AG04450 (cell line): ENCODE measurements at regions not wholly inside any gene's neighbourhood (a gene's known extent, or its start where the extent isn't known, plus 50 kb on each side); places are given as distances from the start of the nearest gene placed in this dataset.
A peak's percentile ranks its signal among the peaks of the same experiment; 100 is the strongest.

Source experiments
- CTCF ChIA-PET: fragments of 300-600, 350-600 bp; formaldehyde crosslinking; extraction: SDS; loops from one replicate; lab custom pipeline; 2022; ENCODE audit warnings: antibody characterized with exemption, inconsistent platforms; lab: Charles Lee
- POLR2A ChIA-PET: fragments of 350-600 bp; formaldehyde crosslinking; extraction: SDS; loops from one replicate; lab custom pipeline; 2021; ENCODE audit warnings: antibody characterized with exemption, inconsistent platforms; lab: Yijun Ruan, JAX
- DNase-seq: peaks from one replicate; pipeline ENCODE4 v3.0.0-alpha.2; 2011; ENCODE audit warnings: low read depth, low spot score
- H3K27ac ChIP-seq: one replicate; pipeline ENCODE4 v1.5.1; 2012; ENCODE audit warnings: low read depth, low read length, control low read depth
- H3K27me3 ChIP-seq: one replicate; pipeline ENCODE4 v1.6.0; 2012; ENCODE audit warnings: low read length; ENCODE audit not compliant: control insufficient read depth, insufficient read depth
- H3K4me3 ChIP-seq: 2 replicates; pipeline ENCODE4 v1.5.1; 2011; ENCODE audit warnings: mild to moderate bottlenecking, low read depth, low read length, control low read depth
- H3K9me3 ChIP-seq: 2 replicates; pipeline ENCODE4 v1.5.1; 2012; ENCODE audit warnings: low read length; ENCODE audit not compliant: control insufficient read depth, insufficient read depth
- TF ChIP-seq, protein P1 (sequence below): IDR thresholded peaks from 2 replicates; pipeline ENCODE4 v1.5.1; 2011; ENCODE audit warnings: low read depth, low read length, control low read depth, inconsistent platforms

DNA sequence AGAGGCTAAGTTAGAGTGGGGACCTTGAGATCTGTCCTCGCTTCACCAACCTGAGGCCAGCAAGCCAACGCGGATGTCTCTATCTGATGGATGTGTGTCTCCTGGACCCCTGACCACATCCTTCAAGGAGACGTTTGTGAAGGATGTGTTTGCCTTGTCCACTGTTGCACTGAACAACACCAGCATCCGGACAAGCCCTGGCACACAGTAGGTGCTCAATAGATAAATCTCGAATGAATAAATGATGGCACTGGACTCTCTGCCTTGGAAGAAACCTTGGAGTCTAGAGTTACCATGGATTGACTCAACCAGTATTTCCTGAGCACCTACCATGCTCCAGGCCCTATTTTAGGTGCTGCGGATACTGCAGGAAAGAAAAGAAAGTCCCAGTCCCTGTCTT, 97.7 kb upstream of the PTPN1 start:
- TF ChIP-seq, protein P1, sequence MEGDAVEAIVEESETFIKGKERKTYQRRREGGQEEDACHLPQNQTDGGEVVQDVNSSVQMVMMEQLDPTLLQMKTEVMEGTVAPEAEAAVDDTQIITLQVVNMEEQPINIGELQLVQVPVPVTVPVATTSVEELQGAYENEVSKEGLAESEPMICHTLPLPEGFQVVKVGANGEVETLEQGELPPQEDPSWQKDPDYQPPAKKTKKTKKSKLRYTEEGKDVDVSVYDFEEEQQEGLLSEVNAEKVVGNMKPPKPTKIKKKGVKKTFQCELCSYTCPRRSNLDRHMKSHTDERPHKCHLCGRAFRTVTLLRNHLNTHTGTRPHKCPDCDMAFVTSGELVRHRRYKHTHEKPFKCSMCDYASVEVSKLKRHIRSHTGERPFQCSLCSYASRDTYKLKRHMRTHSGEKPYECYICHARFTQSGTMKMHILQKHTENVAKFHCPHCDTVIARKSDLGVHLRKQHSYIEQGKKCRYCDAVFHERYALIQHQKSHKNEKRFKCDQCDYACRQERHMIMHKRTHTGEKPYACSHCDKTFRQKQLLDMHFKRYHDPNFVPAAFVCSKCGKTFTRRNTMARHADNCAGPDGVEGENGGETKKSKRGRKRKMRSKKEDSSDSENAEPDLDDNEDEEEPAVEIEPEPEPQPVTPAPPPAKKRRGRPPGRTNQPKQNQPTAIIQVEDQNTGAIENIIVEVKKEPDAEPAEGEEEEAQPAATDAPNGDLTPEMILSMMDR, result no peak
- Histone ChIP-seq H3K27ac (no peak overlapping the region), H3K4me3 (no peak overlapping the region), H3K9me3 (peaks cover 13% of the 10 kb centered on the region), H3K27me3 (no peaks in the 10 kb centered on the region)
- ChIA-PET POLR2A (no interaction called here), CTCF (no interaction called here)
- DNase-seq, result no peak

DNA sequence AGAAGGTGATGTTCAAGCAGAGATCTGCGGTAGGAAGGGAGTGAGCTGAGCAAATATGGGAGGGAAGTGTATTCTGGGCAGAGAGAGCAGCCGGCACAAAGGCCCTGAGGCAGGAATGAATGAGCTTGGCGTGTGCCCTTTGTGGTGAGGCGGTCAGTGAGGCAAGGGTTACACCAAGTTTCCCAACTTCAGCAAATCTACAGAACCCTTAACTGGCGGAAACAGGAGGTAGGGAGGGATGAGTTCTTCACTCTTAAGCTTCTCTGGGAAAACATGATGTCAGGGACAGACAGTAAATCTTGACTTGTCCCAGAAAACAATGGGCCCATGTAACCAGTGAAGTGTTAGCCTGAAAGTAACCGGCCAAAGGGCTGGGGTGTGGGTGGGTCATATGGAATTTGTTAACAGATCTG, 97.1 kb upstream of the PTPN1 start:
- no peak for DNase-seq
- ChIA-PET POLR2A (no interaction called here), CTCF (no interaction called here)
- Histone ChIP-seq H3K27me3 (no peaks in the 10 kb centered on the region), H3K9me3 (peaks cover 13% of the 10 kb centered on the region), H3K27ac (no peak overlapping the region), H3K4me3 (no peak overlapping the region)
- TF ChIP-seq, protein P1, result no peak

DNA sequence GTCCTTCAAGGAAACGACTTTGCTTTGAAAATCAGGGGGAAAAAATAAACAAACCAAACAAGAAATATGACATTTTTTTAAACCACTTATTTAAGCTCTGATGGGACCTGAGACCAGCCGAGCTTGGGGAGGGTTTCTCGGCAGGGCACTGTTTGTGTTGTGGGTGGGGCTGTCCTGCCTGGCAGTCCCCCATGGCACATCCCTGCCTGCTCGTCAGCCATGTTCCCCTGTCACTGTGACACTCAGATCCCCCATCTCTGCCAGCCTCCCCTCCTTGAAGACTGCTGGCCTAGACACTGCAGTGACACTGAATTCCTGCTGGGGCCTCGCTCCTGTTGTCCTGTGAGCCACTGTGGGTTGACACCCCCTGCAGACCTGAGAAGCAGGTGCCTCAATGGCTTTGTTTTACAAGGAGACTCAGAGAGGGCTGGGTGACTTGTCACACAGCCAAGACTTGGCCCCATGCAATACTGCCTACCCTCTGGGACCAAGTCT, 95.1 kb upstream of the PTPN1 start:
- peak overlapping the region; percentile 77 for H3K27ac ChIP-seq
- TF ChIP-seq, protein P1, result no peak
- no peak for DNase-seq
- no peak overlapping the region for H3K4me3 ChIP-seq
- H3K9me3 ChIP-seq, result peaks cover 19% of the 10 kb centered on the region
- ChIA-PET POLR2A (no interaction called here), CTCF (no interaction called here)
- peaks cover 2% of the 10 kb centered on the region for H3K27me3 ChIP-seq

DNA sequence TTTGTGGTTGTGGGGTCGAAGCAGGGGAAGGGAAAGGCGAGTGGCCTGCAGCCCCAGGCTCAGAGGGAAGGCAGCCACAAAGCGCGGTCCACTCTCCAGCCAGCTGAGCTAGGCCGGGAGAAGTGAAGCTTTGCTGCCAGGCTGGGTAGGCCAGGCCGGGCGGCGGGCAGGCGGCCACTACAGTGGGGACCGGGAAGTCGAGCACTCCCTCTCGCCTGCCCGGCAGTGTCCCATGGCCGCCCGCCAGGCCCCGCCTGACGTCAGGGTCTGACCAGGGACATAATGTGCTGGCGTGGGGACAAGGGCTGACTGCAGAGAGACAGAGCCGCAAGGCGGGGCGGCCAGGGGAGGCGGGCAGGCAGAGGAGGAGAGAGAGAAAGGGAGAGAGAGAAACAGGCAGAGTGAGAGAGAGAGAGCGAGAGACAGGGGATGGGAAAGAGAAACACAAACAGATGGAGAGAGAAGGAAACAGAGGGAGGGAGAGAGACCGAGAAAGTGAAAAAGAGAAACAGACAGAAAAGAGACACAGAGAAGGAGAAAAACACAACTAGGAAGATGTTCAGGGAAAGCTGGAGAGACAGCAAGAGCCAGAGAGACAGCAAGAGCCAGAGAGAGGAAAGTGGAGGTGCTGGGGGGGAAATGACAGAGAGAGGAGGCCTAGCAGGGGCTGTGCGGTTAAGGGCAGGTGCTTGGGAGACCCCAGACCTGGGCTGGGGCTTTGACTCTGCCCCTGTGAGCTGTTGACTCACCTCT, 94.5 kb upstream of the PTPN1 start:
- H3K27ac ChIP-seq, result peak overlapping the region; percentile 77
- no peak for DNase-seq
- peaks cover 3% of the 10 kb centered on the region for H3K27me3 ChIP-seq
- TF ChIP-seq, protein P1, result no peak
- POLR2A ChIA-PET, result no interaction called here
- CTCF ChIA-PET, result no interaction called here
- 0 out of 2 replicates have a peak overlapping the region, but pooled peaks have one; percentile 10 for H3K4me3 ChIP-seq
- H3K9me3 ChIP-seq, result peaks cover 14% of the 10 kb centered on the region

DNA sequence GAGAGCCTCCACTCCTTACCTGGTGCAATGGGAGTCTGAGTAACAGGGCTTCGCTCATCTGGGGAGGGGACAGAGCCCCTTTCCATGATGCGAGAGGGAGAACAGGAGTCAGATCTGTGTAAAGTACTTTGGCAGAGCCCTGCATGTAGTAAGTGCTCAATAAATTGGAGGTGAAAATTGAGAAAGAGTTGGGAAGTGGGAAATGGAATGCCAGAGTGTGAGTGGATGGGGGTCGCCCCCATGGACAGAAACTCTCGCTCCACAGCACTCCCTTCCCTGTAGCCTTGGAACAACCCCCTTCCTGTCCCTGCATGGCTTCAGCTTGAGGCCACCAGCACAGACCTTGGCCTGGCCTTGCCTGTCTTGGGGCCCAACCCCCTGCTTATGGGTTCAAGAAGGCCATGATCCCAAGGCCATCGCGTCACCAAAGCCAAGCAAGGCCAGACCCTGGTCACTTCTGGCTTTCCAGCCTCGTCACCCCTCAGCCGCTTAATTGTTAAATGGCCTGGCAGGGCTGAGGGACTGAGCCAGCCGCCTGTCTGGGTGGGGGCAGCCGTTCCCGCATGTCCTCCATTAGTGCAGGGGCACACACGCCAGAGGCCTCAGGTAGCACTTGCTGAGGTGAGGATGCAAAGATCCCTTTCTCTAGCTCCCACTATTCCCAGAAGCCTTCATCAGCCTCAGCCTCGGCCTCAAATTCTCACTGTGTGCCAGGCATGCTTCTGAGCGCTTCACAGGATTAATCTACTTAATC, 93.7 kb upstream of the PTPN1 start:
- peaks cover 15% of the 10 kb centered on the region for H3K9me3 ChIP-seq
- H3K27me3 ChIP-seq, result peaks cover 3% of the 10 kb centered on the region
- DNase-seq, result no peak
- H3K27ac ChIP-seq, result peak overlapping the region; percentile 77
- no peak overlapping the region for H3K4me3 ChIP-seq
- TF ChIP-seq, protein P1, result no peak
- ChIA-PET CTCF (no interaction called here), POLR2A (no interaction called here)
